A549 (cell line): ENCODE measurements at regions not wholly inside any gene's neighbourhood (a gene's known extent, or its start where the extent isn't known, plus 50 kb on each side); places are given as distances from the start of the nearest gene placed in this dataset.

ENCODE experiments used
- ATAC-seq, 2 experiments: fragments of 200-7000 bp in 1 of 2; fragments of >200 bp in 1 of 2; cut with Nextera tagmentation in 1 of 2; cut with Tn5 transposase in 1 of 2; 3 replicates each; pipeline versions ENCODE4 v1.8.0 to v1.9.1; 2018 to 2020; ENCODE audit warnings: mild to moderate bottlenecking in 1 of 2, moderate library complexity in 1 of 2
- CTCF ChIA-PET: fragments of 300-600 bp; sonication (Branson Sonifier 250); formaldehyde crosslinking; extraction: SDS; loops from one replicate; lab custom pipeline; 2021; ENCODE audit warnings: antibody characterized with exemption, inconsistent platforms; lab: Yijun Ruan, JAX
- POLR2A ChIA-PET: fragments of 350-600 bp; formaldehyde crosslinking; extraction: SDS; loops from one replicate; lab custom pipeline; 2021; ENCODE audit warnings: antibody characterized with exemption, inconsistent platforms; lab: Yijun Ruan, JAX
- DNase-seq, 2 experiments: peaks; one replicate each; pipeline versions ENCODE4 v3.0.0 to v3.0.0-alpha.2; 2011 to 2016; ENCODE audit warnings: low read depth in 1 of 2, low spot score in 1 of 2
- FAIRE-seq: peaks from 2 replicates; lab custom pipeline; 2011; peaks lifted over from hg19 to GRCh38; lab: Jason Lieb, UNC
- H3K27ac ChIP-seq, 2 experiments: fragments of >200 bp; sonication (Bioruptor Twin); formaldehyde crosslinking; 3 replicates each; pipeline ENCODE4 v1.5.1; 2016 to 2017
- H3K4me1 ChIP-seq: fragments of >200 bp; sonication (Bioruptor Twin); formaldehyde crosslinking; 3 replicates; pipeline ENCODE4 v1.6.1; 2016
- H3K4me2 ChIP-seq: fragments of >200 bp; sonication (Bioruptor Twin); formaldehyde crosslinking; 3 replicates; pipeline ENCODE4 v1.6.1; 2016
- H3K4me3 ChIP-seq: fragments of >200 bp; sonication (Bioruptor Twin); formaldehyde crosslinking; 3 replicates; pipeline ENCODE4 v1.5.1; 2016
- H3K9me3 ChIP-seq: fragments of >200 bp; sonication (Bioruptor Twin); formaldehyde crosslinking; 3 replicates; pipeline ENCODE4 v1.6.1; 2016
- CBX2 ChIP-seq: fragments of 200-600 bp; sonication (generic); IDR thresholded peaks from 2 replicates; pipeline ENCODE4 v1.6.1; 2016; ENCODE audit warnings: low read depth, mild to moderate bottlenecking, borderline replicate concordance
- EHF ChIP-seq: fragments of 250-450 bp; sonication (Bioruptor Pico); IDR thresholded peaks from 2 replicates; pipeline ENCODE4 v1.5.0; 2020; ENCODE audit warnings: mild to moderate bottlenecking
- EP300 ChIP-seq, 2 experiments: fragments of >200 bp; sonication (Bioruptor Twin); formaldehyde crosslinking; IDR thresholded peaks; 2 replicates in 1 of 2; 3 replicates in 1 of 2; pipeline ENCODE4 v1.6.1; 2016 to 2017
- ESRRA ChIP-seq: fragments of 150-350 bp; IDR thresholded peaks from 2 replicates; pipeline ENCODE4 v1.6.1; 2014; ENCODE audit warnings: mild to moderate bottlenecking, low read length, borderline replicate concordance
- FOSB ChIP-seq: fragments of 250-450 bp; sonication (Bioruptor Pico); IDR thresholded peaks from 2 replicates; pipeline ENCODE4 v1.5.0; 2020; ENCODE audit warnings: mild to moderate bottlenecking, moderate library complexity
- FOXS1 ChIP-seq: fragments of 250-450 bp; sonication (Bioruptor Pico); IDR thresholded peaks from 2 replicates; pipeline ENCODE4 v1.5.0; 2020; ENCODE audit warnings: mild to moderate bottlenecking, moderate library complexity
- HOXB5 ChIP-seq: fragments of 250-450 bp; sonication (Bioruptor Pico); IDR thresholded peaks from 2 replicates; pipeline ENCODE4 v1.5.0; 2020; ENCODE audit warnings: mild to moderate bottlenecking, moderate library complexity
- JUN ChIP-seq, 2 experiments: fragments of >200 bp; sonication (Bioruptor Twin); formaldehyde crosslinking; IDR thresholded peaks; 2 replicates in 1 of 2; 3 replicates in 1 of 2; pipeline ENCODE4 v1.6.1; 2016 to 2017
- JUNB ChIP-seq: fragments of >200 bp; sonication (Bioruptor Twin); formaldehyde crosslinking; IDR thresholded peaks from 2 replicates; pipeline ENCODE4 v1.6.1; 2016
- MAFK ChIP-seq: fragments of 450-650 bp; IDR thresholded peaks from 2 replicates; pipeline ENCODE4 v1.6.1; 2014; ENCODE audit not compliant: partially characterized antibody
- NFE2L2 ChIP-seq: fragments of 150-350 bp; conservative IDR thresholded peaks from 2 replicates; pipeline ENCODE4 v1.6.1; 2014; ENCODE audit warnings: low read length
- PHF8 ChIP-seq: fragments of 200-600 bp; sonication (generic); IDR thresholded peaks from 2 replicates; pipeline ENCODE4 v1.6.1; 2016; ENCODE audit warnings: low read depth, mild to moderate bottlenecking, antibody characterized with exemption, moderate library complexity, borderline replicate concordance
- RAD21 ChIP-seq, 2 experiments: fragments of >200 bp in 1 of 2; sonication (Bioruptor Twin) in 1 of 2; formaldehyde crosslinking in 1 of 2; IDR thresholded peaks in 1 of 2; conservative IDR thresholded peaks in 1 of 2; 2 replicates in 1 of 2; 3 replicates in 1 of 2; pipeline ENCODE4 v1.6.1; 2012 to 2018; ENCODE audit warnings: inconsistent platforms in 1 of 2
- RARB ChIP-seq: fragments of 250-450 bp; sonication (Bioruptor Pico); IDR thresholded peaks from 2 replicates; pipeline ENCODE4 v1.8.0; 2021; ENCODE audit warnings: mild to moderate bottlenecking, moderate library complexity
- RCOR1 ChIP-seq: fragments of 150-350 bp; IDR thresholded peaks from 2 replicates; pipeline ENCODE4 v1.6.1; 2014; ENCODE audit warnings: antibody characterized with exemption, low read length, low read depth
- RFX5 ChIP-seq: fragments of 450-650 bp; IDR thresholded peaks from 2 replicates; pipeline ENCODE4 v1.7.1; 2014; ENCODE audit warnings: antibody characterized with exemption, mild to moderate bottlenecking, moderate library complexity
- RNF2 ChIP-seq: fragments of 200-600 bp; sonication (generic); IDR thresholded peaks from 2 replicates; pipeline ENCODE4 v1.6.1; 2016; ENCODE audit warnings: low read depth, mild to moderate bottlenecking, antibody characterized with exemption, moderate library complexity, borderline replicate concordance
- SMC3 ChIP-seq: fragments of >200 bp; sonication (Bioruptor Twin); formaldehyde crosslinking; IDR thresholded peaks from 3 replicates; pipeline ENCODE4 v1.6.1; 2018; ENCODE audit warnings: inconsistent platforms
- ZC3H11A ChIP-seq: fragments of 450-650 bp; IDR thresholded peaks from 2 replicates; pipeline ENCODE4 v1.6.1; 2014; ENCODE audit warnings: antibody characterized with exemption, mild to moderate bottlenecking
- ZFP36 ChIP-seq: fragments of 450-650 bp; IDR thresholded peaks from 2 replicates; pipeline ENCODE4 v1.6.1; 2014; ENCODE audit warnings: borderline replicate concordance; ENCODE audit not compliant: partially characterized antibody
- ZSCAN20 ChIP-seq: fragments of 250-450 bp; sonication (Bioruptor Pico); IDR thresholded peaks from 2 replicates; pipeline ENCODE4 v1.8.0; 2022; ENCODE audit warnings: mild to moderate bottlenecking, moderate library complexity
- WGBS: methylation state at CpG from one replicate; pipeline ENCODE4 v1.1.6; 2017; ENCODE audit errors: missing lambda C conversion rate; 5-methylcytosine and 5-hydroxymethylcytosine counted together
- TF ChIP-seq, protein P1 (sequence below): fragments of 450-650 bp; IDR thresholded peaks from 2 replicates; pipeline ENCODE4 v1.6.1; 2014; ENCODE audit warnings: antibody characterized with exemption
- TF ChIP-seq, protein P2 (sequence below): fragments of >200 bp; sonication (Bioruptor Twin); formaldehyde crosslinking; IDR thresholded peaks from 3 replicates; pipeline ENCODE4 v1.5.1; 2016
- TF ChIP-seq, protein P3 (sequence below): fragments of >200 bp; sonication (Bioruptor Twin); formaldehyde crosslinking; IDR thresholded peaks from 3 replicates; pipeline ENCODE4 v1.6.1; 2016
- TF ChIP-seq, protein P4 (sequence below): IDR thresholded peaks from 2 replicates; pipeline ENCODE4 v1.6.1; 2012
- TF ChIP-seq, protein P5 (sequence below): fragments of 250-450 bp; sonication (Bioruptor Pico); IDR thresholded peaks from 2 replicates; pipeline ENCODE4 v1.5.0; 2021; ENCODE audit warnings: mild to moderate bottlenecking, moderate library complexity, borderline replicate concordance

DNA sequence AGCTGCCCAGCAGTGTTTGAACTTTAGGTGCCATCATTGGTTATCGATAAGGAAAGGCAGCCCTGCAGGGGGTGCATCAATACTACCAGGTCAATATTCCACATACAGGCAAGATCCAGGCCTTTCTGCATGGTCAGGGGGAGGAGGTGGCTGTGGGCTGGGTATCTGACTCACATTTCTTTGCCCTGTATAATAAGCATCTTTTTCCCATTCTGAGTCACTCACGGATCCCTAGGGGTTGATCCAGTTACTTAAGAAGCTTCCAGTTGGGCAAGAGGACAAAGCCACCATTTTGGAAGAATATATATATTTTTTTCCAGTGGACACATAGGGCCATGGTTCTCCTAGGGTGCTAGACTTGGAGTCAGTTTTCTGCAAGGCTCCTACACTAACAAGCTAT, 114.2 kb upstream of the HABP2 start:
- FAIRE-seq, result no peak
- ChIA-PET CTCF (interaction anchor here (1.4 to 7.7 kb wide), 2 partner anchors 14 to 53 kb away, joined by 3 to 54 read pairs; no protein-coding TSS in a partner anchor), POLR2A (interaction anchor here (0.6 kb wide), 1 partner anchor 98 kb away, joined by 3 read pairs; no protein-coding TSS in a partner anchor)
- no peak for DNase-seq
- Histone ChIP-seq H3K4me2 (no peak overlapping the region), H3K4me3 (no peak overlapping the region), H3K9me3 (no peaks in the 10 kb centered on the region), H3K4me1 (no peaks in the 10 kb centered on the region), H3K27ac (no peak overlapping the region)
- ATAC-seq, result peak; percentile 34 to 62; a peak in 1 of 6 replicates
- WGBS, result 47% methylated on average over 2 of the region's 2 CpGs
- TF ChIP-seq RNF2 (no peak), NFE2L2 (no peak), SMC3 (no peak), MAFK (no peak), ZFP36 (no peak), CBX2 (no peak), JUN (IDR thresholded peaks at IDR 0.05) (no peak), HOXB5 (CRISPR knock-in tag) (no peak), ZC3H11A (no peak), RFX5 (no peak), RARB (CRISPR knock-in tag) (no peak), RCOR1 (no peak), FOSB (CRISPR knock-in tag) (no peak), EP300 (IDR thresholded peaks at IDR 0.05) (no peak)
- TF ChIP-seq, protein P1, sequence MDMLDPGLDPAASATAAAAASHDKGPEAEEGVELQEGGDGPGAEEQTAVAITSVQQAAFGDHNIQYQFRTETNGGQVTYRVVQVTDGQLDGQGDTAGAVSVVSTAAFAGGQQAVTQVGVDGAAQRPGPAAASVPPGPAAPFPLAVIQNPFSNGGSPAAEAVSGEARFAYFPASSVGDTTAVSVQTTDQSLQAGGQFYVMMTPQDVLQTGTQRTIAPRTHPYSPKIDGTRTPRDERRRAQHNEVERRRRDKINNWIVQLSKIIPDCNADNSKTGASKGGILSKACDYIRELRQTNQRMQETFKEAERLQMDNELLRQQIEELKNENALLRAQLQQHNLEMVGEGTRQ, result no peak
- TF ChIP-seq, protein P2, sequence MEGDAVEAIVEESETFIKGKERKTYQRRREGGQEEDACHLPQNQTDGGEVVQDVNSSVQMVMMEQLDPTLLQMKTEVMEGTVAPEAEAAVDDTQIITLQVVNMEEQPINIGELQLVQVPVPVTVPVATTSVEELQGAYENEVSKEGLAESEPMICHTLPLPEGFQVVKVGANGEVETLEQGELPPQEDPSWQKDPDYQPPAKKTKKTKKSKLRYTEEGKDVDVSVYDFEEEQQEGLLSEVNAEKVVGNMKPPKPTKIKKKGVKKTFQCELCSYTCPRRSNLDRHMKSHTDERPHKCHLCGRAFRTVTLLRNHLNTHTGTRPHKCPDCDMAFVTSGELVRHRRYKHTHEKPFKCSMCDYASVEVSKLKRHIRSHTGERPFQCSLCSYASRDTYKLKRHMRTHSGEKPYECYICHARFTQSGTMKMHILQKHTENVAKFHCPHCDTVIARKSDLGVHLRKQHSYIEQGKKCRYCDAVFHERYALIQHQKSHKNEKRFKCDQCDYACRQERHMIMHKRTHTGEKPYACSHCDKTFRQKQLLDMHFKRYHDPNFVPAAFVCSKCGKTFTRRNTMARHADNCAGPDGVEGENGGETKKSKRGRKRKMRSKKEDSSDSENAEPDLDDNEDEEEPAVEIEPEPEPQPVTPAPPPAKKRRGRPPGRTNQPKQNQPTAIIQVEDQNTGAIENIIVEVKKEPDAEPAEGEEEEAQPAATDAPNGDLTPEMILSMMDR, result no peak
- TF ChIP-seq, protein P3, sequence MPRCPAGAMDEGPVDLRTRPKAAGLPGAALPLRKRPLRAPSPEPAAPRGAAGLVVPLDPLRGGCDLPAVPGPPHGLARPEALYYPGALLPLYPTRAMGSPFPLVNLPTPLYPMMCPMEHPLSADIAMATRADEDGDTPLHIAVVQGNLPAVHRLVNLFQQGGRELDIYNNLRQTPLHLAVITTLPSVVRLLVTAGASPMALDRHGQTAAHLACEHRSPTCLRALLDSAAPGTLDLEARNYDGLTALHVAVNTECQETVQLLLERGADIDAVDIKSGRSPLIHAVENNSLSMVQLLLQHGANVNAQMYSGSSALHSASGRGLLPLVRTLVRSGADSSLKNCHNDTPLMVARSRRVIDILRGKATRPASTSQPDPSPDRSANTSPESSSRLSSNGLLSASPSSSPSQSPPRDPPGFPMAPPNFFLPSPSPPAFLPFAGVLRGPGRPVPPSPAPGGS, result no peak
- TF ChIP-seq, protein P4, sequence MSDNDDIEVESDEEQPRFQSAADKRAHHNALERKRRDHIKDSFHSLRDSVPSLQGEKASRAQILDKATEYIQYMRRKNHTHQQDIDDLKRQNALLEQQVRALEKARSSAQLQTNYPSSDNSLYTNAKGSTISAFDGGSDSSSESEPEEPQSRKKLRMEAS, result no peak

DNA sequence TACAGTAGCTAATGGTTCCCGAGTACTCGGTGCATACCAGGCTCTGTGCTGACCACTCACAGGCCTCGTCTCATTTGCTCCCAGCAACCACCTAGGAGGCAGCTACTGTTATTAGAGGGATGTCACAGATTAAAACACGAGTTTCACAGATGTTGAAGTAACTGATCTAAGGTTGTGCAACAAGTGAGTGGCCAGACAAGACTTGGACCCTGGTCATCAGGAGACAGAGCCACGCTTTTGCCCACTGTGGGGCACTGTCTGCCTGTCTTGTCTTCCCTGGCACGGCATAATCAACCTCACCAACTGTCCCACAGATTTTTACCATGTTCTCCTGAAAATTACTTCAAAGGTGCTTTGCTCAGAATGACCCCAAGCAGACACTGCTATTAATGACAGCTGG, 111.6 kb upstream of the HABP2 start:
- ChIA-PET CTCF (interaction anchor here (1.0 to 7.7 kb wide), 4 partner anchors 12 to 970 kb away, joined by 4 to 54 read pairs (median 12); no protein-coding TSS in a partner anchor), POLR2A (no interaction called here)
- WGBS, result 58% methylated on average over 6 of the region's 6 CpGs
- Histone ChIP-seq H3K27ac (no peak overlapping the region), H3K9me3 (no peaks in the 10 kb centered on the region), H3K4me1 (no peaks in the 10 kb centered on the region), H3K4me2 (no peak overlapping the region), H3K4me3 (no peak overlapping the region)
- FAIRE-seq (no peak), ATAC-seq (peak in 1 of 2 experiments; percentile 64; a peak in 3 of 6 replicates), DNase-seq (no peak)
- TF ChIP-seq ESRRA (no peak), EHF (no peak), PHF8 (no peak), JUNB (no peak), RAD21 (conservative IDR thresholded peaks at IDR 0.05 in 1 of 2, IDR thresholded peaks at IDR 0.05 in 1 of 2) (peak in 1 of 2 experiments; percentile 38; a peak in 1 of 5 replicates), ZSCAN20 (no peak), FOXS1 (CRISPR knock-in tag) (no peak)
- TF ChIP-seq, protein P1, result no peak
- TF ChIP-seq, protein P5, sequence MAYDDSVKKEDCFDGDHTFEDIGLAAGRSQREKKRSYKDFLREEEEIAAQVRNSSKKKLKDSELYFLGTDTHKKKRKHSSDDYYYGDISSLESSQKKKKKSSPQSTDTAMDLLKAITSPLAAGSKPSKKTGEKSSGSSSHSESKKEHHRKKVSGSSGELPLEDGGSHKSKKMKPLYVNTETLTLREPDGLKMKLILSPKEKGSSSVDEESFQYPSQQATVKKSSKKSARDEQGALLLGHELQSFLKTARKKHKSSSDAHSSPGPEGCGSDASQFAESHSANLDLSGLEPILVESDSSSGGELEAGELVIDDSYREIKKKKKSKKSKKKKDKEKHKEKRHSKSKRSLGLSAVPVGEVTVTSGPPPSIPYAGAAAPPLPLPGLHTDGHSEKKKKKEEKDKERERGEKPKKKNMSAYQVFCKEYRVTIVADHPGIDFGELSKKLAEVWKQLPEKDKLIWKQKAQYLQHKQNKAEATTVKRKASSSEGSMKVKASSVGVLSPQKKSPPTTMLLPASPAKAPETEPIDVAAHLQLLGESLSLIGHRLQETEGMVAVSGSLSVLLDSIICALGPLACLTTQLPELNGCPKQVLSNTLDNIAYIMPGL, result no peak
